Cerebellar cortex (tissue), 1 donor: ENCODE measurements at regions not wholly inside any gene's neighbourhood (a gene's known extent, or its start where the extent isn't known, plus 50 kb on each side); places are given as distances from the start of the nearest gene placed in this dataset.
A peak's percentile ranks its signal among the peaks of the same experiment; 100 is the strongest.
"Not testable (repeated sequence)": the region's sequence is repeated elsewhere in the genome, so short reads cannot be mapped to it uniquely, and the experiment has no call there.

Experiments used
- DNase-seq: peaks from one replicate; pipeline ENCODE4 v3.0.0-alpha.2; 2015; ENCODE audit warnings: low spot score

DNA sequence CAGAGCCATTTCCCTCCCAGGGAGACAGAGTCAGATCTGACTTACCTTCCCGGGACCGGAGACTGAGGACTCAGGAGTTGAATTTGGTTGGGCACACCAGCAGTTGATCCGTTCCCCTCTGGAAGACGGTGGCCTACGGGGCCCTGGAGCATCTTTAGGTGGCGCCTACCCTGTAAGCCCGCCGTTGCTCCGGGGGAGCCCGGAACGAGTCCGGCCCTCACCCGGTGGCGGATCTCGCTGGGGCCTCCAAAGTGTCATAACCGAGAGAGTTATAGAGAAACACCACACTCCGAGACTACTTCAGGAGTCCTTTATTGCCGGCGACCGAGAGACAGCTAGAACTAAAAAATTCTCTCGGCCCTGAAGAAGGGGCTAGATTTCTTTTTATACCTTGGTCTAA, 182.8 kb upstream of the MBL2 start:
- DNase-seq = no peak

DNA sequence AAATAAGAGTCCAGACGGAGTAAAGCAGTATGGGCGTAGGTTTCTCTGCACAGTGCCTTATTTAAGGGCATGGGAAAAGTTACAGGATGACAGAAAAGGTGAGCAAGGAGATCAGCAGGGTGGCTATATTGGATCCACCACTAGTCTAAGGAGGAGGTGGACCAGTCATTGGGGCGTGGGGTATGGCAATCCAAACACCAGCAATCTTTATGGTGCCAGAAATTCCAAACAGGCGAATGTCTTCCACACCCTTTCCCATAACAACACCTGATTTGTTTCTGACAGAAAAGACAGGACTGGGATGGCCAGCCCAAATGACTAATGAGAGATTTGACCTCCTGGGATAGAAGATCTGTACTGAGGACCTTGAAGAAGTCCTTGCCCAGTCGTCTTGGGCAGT, 181.8 kb upstream of the MBL2 start:
- no peak for DNase-seq

DNA sequence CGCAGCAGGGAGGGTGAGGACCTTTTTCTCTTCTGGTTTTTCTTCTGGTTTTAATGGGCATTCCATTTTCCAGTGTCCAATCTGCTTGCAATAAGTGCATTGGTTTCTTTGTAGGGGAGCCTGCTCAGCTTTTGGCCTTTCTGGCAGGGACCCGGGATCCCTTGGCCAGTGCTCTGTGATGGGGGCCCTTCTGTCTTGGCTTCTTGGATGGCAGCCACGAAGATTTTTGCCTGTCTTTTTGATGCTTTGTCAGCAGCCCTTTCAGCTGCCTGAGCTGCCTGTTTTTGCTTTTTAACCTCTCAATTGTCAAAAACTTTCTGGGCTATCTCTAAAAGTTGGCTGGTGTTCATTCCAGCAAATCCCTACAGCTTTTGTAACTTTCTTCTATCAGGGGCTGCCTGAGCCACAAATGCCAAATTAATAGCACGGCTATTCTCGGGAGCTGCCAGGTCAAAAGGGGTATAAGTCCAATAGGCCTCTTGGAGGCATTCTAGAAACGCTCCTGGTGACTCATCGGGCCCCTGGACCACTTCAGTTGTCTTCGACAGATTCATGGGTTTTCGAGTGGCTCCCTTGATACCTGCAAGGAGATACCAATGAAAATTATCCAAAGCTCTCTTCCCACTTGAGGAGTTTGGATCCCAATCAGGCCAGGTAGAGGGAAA, 179.9 kb upstream of the MBL2 start:
- DNase-seq = no peak

DNA sequence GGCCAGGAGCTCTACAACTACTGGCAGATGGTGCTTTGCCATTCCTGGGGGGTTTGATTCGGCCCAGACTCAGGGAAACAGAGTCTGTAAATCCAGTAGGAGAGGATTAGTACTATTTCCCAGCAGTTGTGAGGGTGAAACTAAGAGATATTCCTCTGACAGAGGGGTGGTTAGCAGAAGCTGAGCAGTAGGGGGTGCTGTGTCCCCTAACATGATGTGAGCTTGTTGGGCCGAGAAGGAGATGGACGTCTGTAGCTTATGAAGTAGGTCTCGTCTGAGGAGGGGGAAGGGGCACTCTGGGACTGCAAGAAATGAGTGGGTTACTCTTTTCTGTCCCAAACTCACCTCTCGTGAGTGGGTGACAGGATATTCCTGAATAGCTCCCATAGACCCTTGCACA, 179.2 kb upstream of the MBL2 start:
- DNase-seq = peak; percentile 44

DNA sequence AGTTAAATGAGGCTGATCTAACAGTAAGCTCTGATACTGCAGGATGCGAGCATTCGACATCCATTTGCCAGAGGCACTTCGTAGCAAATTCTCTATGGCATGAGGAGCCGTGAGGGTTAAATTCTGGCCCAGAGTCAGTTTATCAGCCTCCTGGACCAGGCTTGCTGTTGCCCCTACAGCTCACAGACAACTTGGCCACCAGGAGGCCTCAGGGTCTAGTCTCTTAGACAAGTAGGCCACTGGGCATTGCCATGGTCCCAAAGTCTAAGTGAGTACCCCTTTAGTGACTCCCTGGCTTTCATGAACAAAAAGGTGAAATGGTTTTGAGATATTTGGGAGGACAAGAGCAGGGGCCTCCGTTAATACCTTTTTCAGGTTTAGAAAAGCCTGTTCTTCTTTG, 178.0 kb upstream of the MBL2 start:
- DNase-seq = no peak

DNA sequence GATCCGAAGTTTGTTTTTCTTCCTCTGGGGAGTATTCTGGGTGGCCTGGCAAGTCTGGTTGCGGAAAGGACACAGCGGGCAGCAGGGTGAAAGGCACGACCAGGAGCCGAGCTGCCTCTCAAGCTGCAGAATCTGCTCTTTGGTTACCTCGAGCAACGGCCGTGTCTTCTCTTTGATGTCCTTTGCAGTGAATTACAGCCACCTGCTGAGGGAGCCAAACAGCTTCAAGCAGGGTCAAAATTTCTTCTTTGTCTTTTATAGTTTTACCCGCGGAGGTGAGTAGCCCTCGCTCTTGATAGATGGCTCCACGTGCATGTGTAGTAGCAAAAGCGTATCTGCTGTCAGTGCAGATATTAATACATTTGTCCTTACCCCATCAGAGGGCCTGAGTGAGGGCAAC, 177.3 kb upstream of the MBL2 start:
- no peak for DNase-seq

DNA sequence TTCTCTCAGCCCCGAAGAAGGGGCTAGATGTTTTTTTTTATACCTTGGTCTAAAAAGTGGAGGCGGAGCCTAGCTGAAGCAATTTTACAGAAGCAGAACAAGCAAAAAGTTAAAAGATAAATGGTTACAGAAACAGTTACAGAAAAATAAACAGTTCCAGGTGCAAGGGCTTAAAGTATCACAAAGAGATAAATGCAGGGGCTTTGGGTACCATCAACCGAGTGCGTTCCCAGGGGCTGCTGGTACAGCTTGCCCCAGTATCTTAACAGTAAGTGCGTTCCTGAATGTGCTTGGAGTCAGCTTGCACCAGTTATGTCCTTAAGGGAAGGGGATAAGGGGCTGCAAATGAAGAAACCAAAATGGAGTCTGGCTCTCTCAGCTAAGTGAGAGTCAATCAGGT, 173.9 kb upstream of the MBL2 start:
- DNase-seq = no peak

DNA sequence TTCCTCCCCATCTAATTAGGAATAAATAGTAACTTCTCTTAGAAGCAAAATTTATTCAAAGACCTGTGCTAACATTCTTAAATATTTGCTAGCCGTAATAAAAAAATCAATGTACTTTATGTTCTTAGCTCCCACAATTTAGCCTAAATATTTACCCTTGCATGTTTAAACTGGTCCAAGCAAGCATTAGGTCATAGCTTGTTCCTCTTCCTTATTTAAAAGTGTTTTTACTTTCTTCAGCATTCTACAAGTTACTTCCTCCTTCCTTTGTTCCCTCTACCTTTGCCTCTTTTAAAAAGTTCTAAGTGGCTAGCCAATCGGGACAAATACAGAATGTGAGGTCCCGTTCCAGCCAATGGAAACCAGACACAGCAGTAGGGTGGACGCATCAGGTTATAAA, 172.9 kb upstream of the MBL2 start:
- not testable (repeated sequence) for DNase-seq

DNA sequence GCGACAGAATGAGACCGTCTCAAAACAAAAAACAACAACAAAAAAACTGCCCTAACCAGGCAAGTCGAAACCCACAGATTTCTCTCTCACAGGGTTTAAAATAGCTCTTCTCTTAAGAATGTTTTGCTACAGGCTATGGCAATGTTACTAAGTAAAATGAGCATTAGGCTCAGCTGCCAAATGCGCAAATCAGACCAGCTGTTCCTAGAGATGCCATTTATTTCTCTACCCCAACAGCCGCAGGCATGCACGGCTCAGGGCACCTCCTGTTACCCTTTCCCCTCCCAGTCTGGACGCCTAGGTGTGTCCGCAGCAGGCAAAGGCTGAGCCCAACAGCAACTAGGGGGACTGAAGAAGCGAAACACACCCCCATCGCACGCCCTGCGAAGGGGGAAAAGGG, 168.3 kb upstream of the MBL2 start:
- no peak for DNase-seq

DNA sequence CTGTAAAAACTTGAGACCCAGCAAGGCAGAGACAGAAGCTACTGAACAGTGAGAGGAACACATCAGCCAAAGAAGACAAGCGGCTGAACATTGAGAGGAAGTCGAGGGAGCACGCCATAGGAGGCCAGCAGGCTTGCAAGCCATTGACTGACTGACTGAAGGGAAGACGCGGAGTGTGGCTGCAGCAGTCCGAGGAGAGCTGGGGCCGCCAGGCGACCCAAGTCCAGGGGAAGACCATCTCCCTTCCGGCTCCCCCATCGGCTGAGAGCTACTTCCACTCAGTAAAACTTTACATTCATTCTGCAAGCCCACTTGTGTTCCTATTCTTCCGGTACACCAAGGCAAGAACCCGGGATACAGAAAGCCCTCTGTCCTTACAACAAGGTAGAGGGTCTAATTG, 167.3 kb upstream of the MBL2 start:
- DNase-seq = no peak

DNA sequence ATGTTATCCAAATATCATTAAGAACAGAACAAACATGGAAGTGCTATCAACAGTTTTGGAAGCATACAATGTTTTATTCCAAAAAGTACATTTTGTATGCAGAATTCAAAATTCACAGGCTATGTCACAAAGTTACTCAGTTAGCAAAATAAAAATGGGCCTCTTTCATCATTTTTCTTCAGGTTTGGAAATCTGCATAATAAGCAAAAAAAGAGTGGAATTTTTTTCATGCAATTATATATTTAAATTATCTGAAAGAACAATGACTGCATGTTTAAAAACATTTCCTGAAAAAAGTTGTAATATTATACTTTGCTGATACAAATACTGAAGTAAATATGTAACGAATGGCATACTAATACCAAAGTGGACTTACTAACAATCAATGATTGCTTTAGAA, 161.2 kb upstream of the MBL2 start:
- DNase-seq = no peak

DNA sequence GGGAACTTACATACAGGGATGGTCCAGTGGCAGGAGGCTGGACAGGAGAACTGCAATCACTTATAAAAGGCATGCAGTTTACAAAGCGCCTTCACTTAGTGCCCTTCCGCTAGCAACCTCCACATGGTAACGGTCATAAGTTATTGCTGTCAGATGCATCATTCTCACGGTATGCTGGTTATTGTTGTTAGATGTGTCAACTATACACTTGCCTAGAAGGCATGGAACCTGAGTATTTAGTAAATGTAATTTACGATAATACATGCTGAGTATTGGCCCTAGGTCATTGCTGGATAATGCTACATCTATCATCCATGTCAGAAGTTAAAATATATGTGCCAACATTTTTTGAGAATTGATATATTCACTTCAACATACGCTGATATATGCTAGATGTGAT, 155.1 kb upstream of the MBL2 start:
- DNase-seq = no peak

DNA sequence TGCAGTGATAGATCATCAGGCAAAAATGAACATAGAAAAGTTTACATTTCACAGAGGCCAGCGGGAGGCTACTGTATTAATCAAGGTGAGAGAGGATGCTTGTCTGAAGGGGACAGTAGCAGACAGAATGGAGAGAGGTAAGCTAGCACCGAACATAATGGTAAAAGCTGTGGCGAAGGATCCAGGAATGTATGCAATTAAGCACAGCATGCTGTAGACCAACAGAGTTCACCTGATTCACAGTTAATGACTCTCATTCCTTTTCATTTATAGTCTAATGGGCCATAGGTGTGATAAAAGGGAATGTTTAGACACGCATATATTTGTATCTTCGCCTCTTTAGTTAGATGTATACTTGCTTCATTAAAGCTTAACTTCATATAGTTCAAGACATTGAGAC, 150.9 kb upstream of the MBL2 start:
- DNase-seq = no peak

DNA sequence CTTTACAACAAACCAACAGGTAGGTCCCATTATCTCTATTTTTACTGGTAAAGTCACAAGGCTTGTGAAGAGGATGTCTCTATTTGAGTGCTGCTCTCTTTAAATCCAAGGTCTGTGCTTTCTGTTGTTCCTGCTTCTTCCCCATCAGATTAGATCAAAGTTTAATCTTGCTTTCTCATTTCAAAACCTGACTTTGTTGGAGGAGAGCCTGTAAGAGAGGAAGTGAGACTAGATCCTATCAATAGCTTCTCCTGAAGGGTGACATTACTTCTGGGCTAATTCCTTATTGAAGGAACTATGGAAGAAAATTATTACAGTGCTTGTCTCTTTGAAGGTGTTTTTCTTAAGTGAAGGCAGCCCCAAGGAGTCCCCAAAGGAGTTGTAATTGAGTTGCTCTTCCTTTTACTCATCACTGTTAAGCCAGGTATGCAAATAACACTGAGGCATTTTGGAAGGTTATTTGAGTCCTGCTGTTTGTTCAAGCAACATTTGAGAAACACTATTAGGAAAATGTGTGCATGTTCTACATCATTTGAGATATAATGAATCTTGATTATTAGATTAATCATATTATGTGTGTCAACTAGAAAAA, 146.2 kb upstream of the MBL2 start:
- no peak for DNase-seq

DNA sequence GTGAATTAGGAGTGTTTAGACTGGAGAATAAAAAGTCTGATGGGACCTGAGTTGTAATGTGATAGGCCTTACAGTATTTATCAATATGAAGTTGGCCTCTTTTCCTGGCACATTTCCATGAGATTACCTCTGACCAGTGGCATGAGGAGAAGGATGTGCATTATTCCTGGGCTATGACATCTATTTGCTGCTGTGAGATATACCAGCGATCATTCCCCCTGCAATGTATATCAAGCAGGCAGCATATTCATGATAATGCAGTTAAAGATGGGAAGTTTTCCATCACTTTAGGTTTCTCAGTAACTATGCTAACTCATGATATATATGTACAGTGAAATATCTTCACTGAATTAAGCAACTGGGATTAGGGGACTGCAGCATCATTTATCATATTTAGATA, 142.8 kb upstream of the MBL2 start:
- no peak for DNase-seq

DNA sequence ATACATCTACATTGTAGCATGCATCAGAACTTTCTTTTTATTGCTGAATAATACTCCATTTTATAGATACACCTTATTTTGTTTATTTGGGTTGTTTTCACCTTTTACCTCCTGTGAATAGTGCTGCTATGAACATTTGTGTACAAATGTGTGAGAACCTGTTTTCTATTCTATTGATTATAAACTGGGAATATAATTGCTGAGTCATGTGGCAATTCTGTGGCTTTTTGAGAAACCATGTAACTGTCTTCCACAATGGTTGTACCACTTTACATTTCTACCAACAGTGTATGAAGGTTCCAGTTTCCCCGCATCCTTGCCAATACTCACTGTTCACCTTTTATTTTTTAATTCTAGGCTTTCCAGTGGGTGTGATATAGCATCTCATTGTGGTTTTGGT, 138.6 kb upstream of the MBL2 start:
- no peak for DNase-seq

DNA sequence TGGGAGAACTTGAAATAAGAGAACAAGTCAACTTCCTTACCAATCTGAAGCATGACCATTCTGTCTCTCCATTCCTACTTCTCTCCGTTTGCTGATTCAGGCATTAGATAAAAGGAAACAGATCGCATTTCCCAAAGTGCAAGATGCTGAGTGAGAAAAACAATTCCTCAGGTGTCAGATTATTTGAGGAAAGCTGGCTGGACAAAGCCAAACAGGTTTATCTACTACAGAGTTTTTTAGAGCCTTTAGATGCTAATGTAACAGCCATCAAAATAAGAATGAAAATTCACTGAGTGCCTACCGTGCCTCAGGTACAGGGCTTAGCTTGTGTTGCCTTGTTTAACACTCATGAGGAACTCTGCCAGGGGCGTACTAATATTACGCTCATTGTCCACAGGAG, 135.9 kb upstream of the MBL2 start:
- DNase-seq = no peak

DNA sequence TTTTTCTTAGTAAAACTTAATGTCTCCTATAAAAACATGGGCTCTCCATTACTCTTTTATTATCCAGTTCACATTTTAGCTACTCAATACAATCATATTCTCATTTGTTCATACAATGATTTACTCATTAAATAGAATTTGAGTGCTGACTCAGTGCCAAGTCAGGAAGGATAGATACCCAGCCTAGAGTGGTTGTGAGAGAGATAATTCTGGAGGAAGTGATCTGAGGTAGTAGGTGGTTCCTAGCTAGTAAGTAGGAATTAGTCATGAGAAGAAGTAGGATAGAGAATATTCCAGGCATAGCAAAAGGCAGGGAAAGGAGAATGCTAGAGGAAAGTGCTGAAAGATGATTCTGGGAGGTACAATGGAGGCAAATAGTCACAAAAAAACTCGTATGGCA, 133.5 kb upstream of the MBL2 start:
- no peak for DNase-seq

DNA sequence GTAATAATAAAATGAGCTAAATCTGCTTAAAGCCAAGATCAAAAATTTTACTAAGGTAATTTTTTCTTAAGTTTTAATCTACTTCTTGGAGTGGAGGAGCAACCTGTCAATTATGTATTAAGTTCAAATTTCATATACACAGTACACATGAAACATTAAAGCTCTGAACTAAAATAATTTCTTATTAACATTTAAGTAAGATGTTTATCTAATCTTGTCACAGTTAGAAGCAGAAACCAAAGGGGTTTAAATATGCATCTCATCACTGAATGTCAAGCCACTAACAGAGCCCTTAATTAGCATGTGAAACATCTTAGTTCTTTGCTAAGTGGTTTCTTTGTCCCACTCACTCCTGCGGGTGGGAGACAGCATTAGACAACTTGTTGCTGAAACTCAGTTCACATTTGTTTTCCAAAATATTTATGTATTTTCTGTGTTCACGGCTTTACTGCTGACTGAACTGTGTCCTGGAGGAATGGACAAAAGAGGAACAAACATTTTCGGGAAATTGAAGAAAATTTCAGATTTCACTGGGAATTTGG, 130.9 kb upstream of the MBL2 start:
- DNase-seq = no peak

DNA sequence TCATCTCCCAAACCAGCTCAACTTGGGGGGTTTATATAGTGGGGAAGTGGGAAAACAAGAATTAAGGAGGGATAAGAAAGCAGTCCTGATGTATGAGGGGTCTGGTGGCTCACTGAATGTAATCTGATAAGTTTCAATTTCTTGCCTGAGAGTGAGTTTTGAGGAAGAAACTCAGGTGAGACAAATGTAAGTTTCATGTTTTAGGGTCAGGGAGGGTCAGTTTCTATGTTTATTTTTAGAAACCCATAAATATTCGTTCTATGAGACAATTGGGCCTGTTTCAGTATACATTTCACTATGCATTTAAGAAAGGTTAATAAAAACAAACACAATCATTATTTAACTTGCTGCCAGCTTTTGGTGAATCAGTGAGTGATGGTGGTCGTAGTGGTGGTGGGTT, 128.0 kb upstream of the MBL2 start:
- DNase-seq = no peak

DNA sequence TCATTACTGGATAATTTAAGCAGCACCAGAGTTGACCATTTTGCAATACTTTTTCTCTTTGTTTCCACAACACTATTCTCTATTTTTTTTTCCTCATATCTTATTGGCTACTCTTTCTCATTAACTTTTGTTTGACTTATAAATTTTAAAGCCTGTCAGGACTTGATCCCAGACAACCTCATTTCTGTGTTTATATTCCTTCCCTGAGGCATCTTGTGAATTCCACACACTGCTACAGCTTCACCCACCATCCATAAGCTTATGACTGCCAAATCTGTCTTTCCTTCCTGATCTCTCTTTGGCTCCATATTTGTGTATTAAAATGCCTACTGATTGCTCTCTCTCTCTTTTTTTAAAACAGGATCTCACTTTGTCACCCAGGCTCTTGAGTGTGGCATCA, 124.6 kb upstream of the MBL2 start:
- DNase-seq = no peak

DNA sequence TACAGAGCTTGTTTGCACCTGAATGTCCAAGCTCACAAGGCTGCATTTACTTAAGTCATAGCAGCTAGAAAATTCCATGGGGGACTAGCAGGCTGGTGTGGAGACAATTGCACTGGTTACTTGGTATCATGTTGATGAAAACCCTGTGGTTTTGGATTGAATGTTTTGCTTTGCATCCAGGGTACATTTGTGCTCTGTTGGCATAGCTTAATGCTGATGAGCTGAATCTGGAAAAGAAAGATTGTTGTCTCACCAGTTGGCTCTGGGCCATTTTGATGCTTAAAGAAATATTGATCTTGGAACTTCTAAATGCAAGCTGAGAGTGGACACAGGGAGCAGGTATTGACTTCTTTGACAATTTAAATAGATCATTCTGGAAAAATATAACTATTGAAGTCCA, 122.5 kb upstream of the MBL2 start:
- DNase-seq = no peak

DNA sequence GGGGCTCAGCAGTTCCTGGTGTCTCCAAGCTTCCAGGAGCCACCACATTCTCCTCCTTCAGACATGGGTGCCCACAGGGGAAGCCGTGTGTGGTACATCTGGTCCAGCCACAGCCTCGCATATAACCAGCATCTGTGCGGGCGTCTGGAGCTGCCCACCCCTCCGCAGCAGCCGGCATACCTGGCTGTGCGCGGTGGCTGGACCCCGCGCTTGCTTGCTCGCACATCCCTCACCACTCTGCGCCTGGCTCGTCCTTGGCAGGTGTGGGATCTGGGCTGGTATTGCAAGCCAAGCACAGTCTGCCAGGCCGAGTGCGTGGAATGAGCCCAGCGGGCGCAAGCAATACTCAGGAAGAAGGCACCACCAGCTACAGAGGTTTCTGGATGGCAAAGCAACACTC, 117.7 kb upstream of the MBL2 start:
- no peak for DNase-seq

DNA sequence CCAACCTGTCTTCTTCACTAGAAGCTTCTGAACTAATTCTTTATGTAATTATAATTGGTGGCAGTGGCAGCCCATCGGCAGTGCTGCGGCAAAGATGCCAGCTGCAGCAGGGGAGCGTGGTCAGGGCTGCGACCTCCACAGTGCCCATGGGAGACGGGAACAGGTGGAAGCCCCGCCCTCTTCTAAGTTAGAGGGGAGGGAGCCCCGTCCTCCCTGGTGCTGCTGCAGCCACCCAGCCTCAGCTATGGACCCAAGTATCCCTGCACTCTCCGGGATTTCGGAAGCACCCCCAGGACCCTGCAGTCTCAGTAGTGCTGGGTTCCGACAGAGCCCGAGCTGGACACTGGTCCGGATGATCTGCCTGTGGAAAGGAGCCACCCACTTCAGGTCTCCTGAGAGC, 117.0 kb upstream of the MBL2 start:
- no peak for DNase-seq
